Kidney (tissue), 13 donors: ENCODE measurements at regions not wholly inside any gene's neighbourhood (a gene's known extent, or its start where the extent isn't known, plus 50 kb on each side); places are given as distances from the start of the nearest gene placed in this dataset.

ENCODE experiments used
- DNase-seq, 5 donors: peaks; one replicate each; pipeline ENCODE4 v3.0.0-alpha.2; 2013 to 2020
- FAIRE-seq: peaks from 2 replicates; lab custom pipeline; 2012; peaks lifted over from hg19 to GRCh38; lab: Jason Lieb, UNC
- H3K27ac ChIP-seq, 2 donors: one replicate each; pipeline ENCODE4 v1.7.0; 2013; ENCODE audit warnings: low read depth in 2 of 2, low read length in 2 of 2, inconsistent platforms in 1 of 2
- H3K27me3 ChIP-seq: one replicate; pipeline ENCODE4 v1.7.1; 2013; ENCODE audit warnings: low read length, inconsistent platforms; ENCODE audit not compliant: control insufficient read depth, insufficient read depth
- H3K36me3 ChIP-seq, 3 donors: one replicate each; pipeline versions ENCODE4 v1.7.0 to v1.7.1; 2013; ENCODE audit warnings: low read length in 3 of 3, control low read depth in 1 of 3, inconsistent platforms in 1 of 3; ENCODE audit not compliant: insufficient read depth in 3 of 3, control insufficient read depth in 2 of 3
- H3K4me1 ChIP-seq, 3 donors: one replicate each; pipeline versions ENCODE4 v1.7.0 to v1.7.1; 2013; ENCODE audit warnings: low read length in 3 of 3, inconsistent platforms in 1 of 3, low read depth in 1 of 3; ENCODE audit not compliant: control insufficient read depth in 2 of 3, insufficient read depth in 2 of 3
- H3K4me3 ChIP-seq, 3 donors: one replicate each; pipeline versions ENCODE4 v1.7.0 to v1.8.1; 2013; ENCODE audit warnings: low read length in 3 of 3, control low read depth in 1 of 3, inconsistent platforms in 1 of 3
- H3K9ac ChIP-seq, 3 donors: one replicate each; pipeline versions ENCODE4 v1.7.0 to v1.7.1; 2013; ENCODE audit warnings: low read length in 3 of 3, control low read depth in 1 of 3, inconsistent platforms in 1 of 3
- H3K9me3 ChIP-seq, 3 donors: one replicate each; pipeline versions ENCODE4 v1.7.0 to v1.7.1; 2013; ENCODE audit warnings: low read length in 3 of 3, control low read depth in 1 of 3, inconsistent platforms in 1 of 3; ENCODE audit not compliant: control insufficient read depth in 2 of 3, insufficient read depth in 1 of 3
- CTCF ChIP-seq: IDR thresholded peaks from 3 replicates; pipeline ENCODE4 v1.5.1; 2012; ENCODE audit warnings: mild to moderate bottlenecking, moderate library complexity, borderline replicate concordance; ENCODE audit not compliant: insufficient read depth; ENCODE audit errors: extremely low read depth
- intact Hi-C: fragments of 100-400 bp; cut with DNase I; formaldehyde crosslinking; loops from one replicate; pipeline ENCODE4 v1.11.1; 2022
- donor health status: control.
- donor health status: control.
- donor health status: control.
- donor health status: control.
- donor health status: control.
- donor health status: DM: yes; HTN: yes; CAD: no.
- donor health status: Normal renal cell carcinoma (clear cell type).

- TF ChIP-seq CTCF = no peak
- Histone ChIP-seq H3K9me3 (no peaks in the 10 kb centered on the region), H3K27ac (no peak overlapping the region), H3K9ac (no peak overlapping the region), H3K27me3 (no peaks in the 10 kb centered on the region), H3K4me3 (no peak overlapping the region), H3K36me3 (no peaks in the 10 kb centered on the region), H3K4me1 (no peaks in the 10 kb centered on the region)
- no peak for FAIRE-seq
- intact Hi-C loops = no loop called here
- no peak for DNase-seq
Observed at GRCh38 chr6:98469141-98469540, 365.2 kb upstream of the POU3F2 start.

GRCh38 chr6:98470821-98471220 lies 363.6 kb upstream of the POU3F2 start:
- no peak overlapping the region for H3K4me3 ChIP-seq
- intact Hi-C loops = no loop called here

GRCh38 chr6:98471444-98471843 lies 362.9 kb upstream of the POU3F2 start:
- H3K27me3 ChIP-seq = no peaks in the 10 kb centered on the region
- H3K4me3 ChIP-seq = no peak overlapping the region
- H3K9ac ChIP-seq = no peak overlapping the region
- intact Hi-C loops = no loop called here
- no peaks in the 10 kb centered on the region for H3K4me1 ChIP-seq
- no peak overlapping the region for H3K27ac ChIP-seq
- no peaks in the 10 kb centered on the region for H3K9me3 ChIP-seq
- DNase-seq (no peak), FAIRE-seq (no peak)
- H3K36me3 ChIP-seq = no peaks in the 10 kb centered on the region
- TF ChIP-seq CTCF = no peak

More at GRCh38 chr6:98470821-98471220, 363.6 kb upstream of the POU3F2 start:
- DNase-seq (no peak), FAIRE-seq (no peak)
- H3K9me3 ChIP-seq = no peaks in the 10 kb centered on the region
- no peak overlapping the region for H3K9ac ChIP-seq
- H3K27ac ChIP-seq = no peak overlapping the region
- H3K27me3 ChIP-seq = no peaks in the 10 kb centered on the region
- TF ChIP-seq CTCF = no peak
- no peaks in the 10 kb centered on the region for H3K36me3 ChIP-seq
- H3K4me1 ChIP-seq = no peaks in the 10 kb centered on the region

- H3K9me3 ChIP-seq = no peaks in the 10 kb centered on the region
- no peak for TF ChIP-seq CTCF
- no peak overlapping the region for H3K27ac ChIP-seq
- H3K9ac ChIP-seq = no peak overlapping the region
- intact Hi-C loops = no loop called here
- H3K27me3 ChIP-seq = no peaks in the 10 kb centered on the region
- FAIRE-seq = no peak
- no peak overlapping the region for H3K4me3 ChIP-seq
- no peaks in the 10 kb centered on the region for H3K36me3 ChIP-seq
- no peak for DNase-seq
- no peaks in the 10 kb centered on the region for H3K4me1 ChIP-seq
Observed at GRCh38 chr6:98477231-98477630, 357.1 kb upstream of the POU3F2 start.
